CD14-positive monocyte (primary cell): ENCODE measurements at regions not wholly inside any gene's neighbourhood (a gene's known extent, or its start where the extent isn't known, plus 50 kb on each side); places are given as distances from the start of the nearest gene placed in this dataset.

Experiments
- DNase-seq, 3 donors: peaks; one replicate each; pipeline ENCODE4 v3.0.0-alpha.2; 2011 to 2022
- H2AFZ ChIP-seq: 2 replicates; pipeline ENCODE4 v1.6.0; 2012; ENCODE audit warnings: mild to moderate bottlenecking, low read depth, low read length, inconsistent platforms; ENCODE audit not compliant: insufficient read depth, poor library complexity, severe bottlenecking
- H3K27ac ChIP-seq, 2 donors: 1 replicate in 1 of 2; 2 replicates in 1 of 2; pipeline ENCODE4 v1.5.1; 2012 to 2013; ENCODE audit warnings: low read length in 2 of 2, control low read depth in 1 of 2, inconsistent platforms in 1 of 2, low read depth in 1 of 2, mild to moderate bottlenecking in 1 of 2
- H3K27me3 ChIP-seq, 2 donors: one replicate each; pipeline versions ENCODE4 v1.6.0 to v1.6.1; 2011 to 2013; ENCODE audit warnings: low read length in 2 of 2; ENCODE audit not compliant: control insufficient read depth in 2 of 2, insufficient read depth in 2 of 2
- H3K36me3 ChIP-seq, 2 donors: replicated peaks in 1 of 2; 1 replicate in 1 of 2; 2 replicates in 1 of 2; pipeline versions ENCODE4 v1.5.1 to v1.6.1; 2012 to 2013; ENCODE audit warnings: low read length in 2 of 2, control low read depth in 1 of 2, inconsistent platforms in 1 of 2, mild to moderate bottlenecking in 1 of 2; ENCODE audit not compliant: insufficient read depth in 2 of 2, control insufficient read depth in 1 of 2
- H3K4me1 ChIP-seq, 2 donors: 1 replicate in 1 of 2; 2 replicates in 1 of 2; pipeline versions ENCODE4 v1.5.1 to v1.6.1; 2012 to 2013; ENCODE audit warnings: low read length in 2 of 2, control low read depth in 1 of 2, inconsistent platforms in 1 of 2, mild to moderate bottlenecking in 1 of 2, moderate library complexity in 1 of 2; ENCODE audit not compliant: insufficient read depth in 2 of 2, control insufficient read depth in 1 of 2
- H3K4me2 ChIP-seq: replicated peaks from 2 replicates; pipeline ENCODE3; 2012; ENCODE audit warnings: low read length, moderate library complexity, mild to moderate bottlenecking; ENCODE audit not compliant: poor library complexity, severe bottlenecking; ENCODE audit errors: extremely low read depth
- H3K4me3 ChIP-seq, 3 experiments: fragments of 200-600 bp in 1 of 3; sonication (generic) in 1 of 3; replicated peaks in 1 of 3; 1 replicate in 2 of 3; 2 replicates in 1 of 3; pipeline ENCODE4 v1.5.1; 2011 to 2013; ENCODE audit warnings: low read length in 3 of 3, mild to moderate bottlenecking in 3 of 3, control low read depth in 2 of 3, low read depth in 2 of 3, inconsistent platforms in 1 of 3, moderate library complexity in 1 of 3
- H3K79me2 ChIP-seq: 2 replicates; pipeline ENCODE4 v1.6.0; 2012; ENCODE audit warnings: mild to moderate bottlenecking, control low read depth, inconsistent platforms, low read length, moderate library complexity; ENCODE audit not compliant: insufficient read depth
- H3K9ac ChIP-seq: 2 replicates; pipeline ENCODE4 v1.6.0; 2017; ENCODE audit warnings: low read length, mild to moderate bottlenecking; ENCODE audit not compliant: insufficient read depth, poor library complexity, severe bottlenecking
- H3K9me3 ChIP-seq, 2 donors: replicated peaks in 1 of 2; 1 replicate in 1 of 2; 2 replicates in 1 of 2; pipeline versions ENCODE4 v1.5.1 to v1.6.1; 2012 to 2013; ENCODE audit warnings: low read length in 2 of 2, control low read depth in 1 of 2; ENCODE audit not compliant: control insufficient read depth in 1 of 2, insufficient read depth in 1 of 2
- H4K20me1 ChIP-seq: 2 replicates; pipeline ENCODE4 v1.6.0; 2012; ENCODE audit warnings: mild to moderate bottlenecking, low read length, control low read depth, moderate library complexity; ENCODE audit not compliant: insufficient read depth
- H3K27ac Mint-ChIP-seq, 7 donors: one replicate each; pipeline ENCODE4 v1.8.0; 2020; ENCODE audit warnings: mild to moderate bottlenecking in 7 of 7, mixed read lengths in 7 of 7, moderate library complexity in 6 of 7, inconsistent platforms in 2 of 7
- H3K27me3 Mint-ChIP-seq, 3 donors: one replicate each; pipeline ENCODE4 v1.8.0; 2021 to 2022; ENCODE audit warnings: low read depth in 3 of 3, mild to moderate bottlenecking in 3 of 3, mixed read lengths in 3 of 3, moderate library complexity in 3 of 3, inconsistent platforms in 1 of 3
- H3K36me3 Mint-ChIP-seq, 2 donors: one replicate each; pipeline ENCODE4 v1.8.0; 2020; ENCODE audit warnings: mixed read lengths in 2 of 2, inconsistent platforms in 1 of 2, mild to moderate bottlenecking in 1 of 2
- H3K4me1 Mint-ChIP-seq: one replicate; pipeline ENCODE4 v1.8.0; 2020; ENCODE audit warnings: mild to moderate bottlenecking, mixed read lengths
- H3K4me3 Mint-ChIP-seq, 2 donors: one replicate each; pipeline ENCODE4 v1.8.0; 2020; ENCODE audit warnings: mild to moderate bottlenecking in 2 of 2, mixed read lengths in 2 of 2, moderate library complexity in 1 of 2
- H3K9me3 Mint-ChIP-seq, 7 donors: one replicate each; pipeline ENCODE4 v1.8.0; 2020 to 2022; ENCODE audit warnings: mixed read lengths in 7 of 7, mild to moderate bottlenecking in 6 of 7, moderate library complexity in 6 of 7, inconsistent platforms in 2 of 7
- WGBS: methylation state at CpG from one replicate; pipeline ENCODE4 v1.1.5; 2013; ENCODE audit warnings: missing lambda C conversion rate; ENCODE audit not compliant: insufficient coverage; 5-methylcytosine and 5-hydroxymethylcytosine counted together
- intact Hi-C, 2 donors: fragments of 100-400 bp; cut with micrococcal nuclease; formaldehyde crosslinking; loops; one replicate each; pipeline versions ENCODE4 v1.15.0 to v1.15.1; 2023
- TF ChIP-seq, protein P1 (sequence below): fragments of 200-600 bp; IDR thresholded peaks from one replicate; pipeline ENCODE4 v1.8.0; 2022; ENCODE audit warnings: antibody characterized with exemption, mild to moderate bottlenecking

DNA sequence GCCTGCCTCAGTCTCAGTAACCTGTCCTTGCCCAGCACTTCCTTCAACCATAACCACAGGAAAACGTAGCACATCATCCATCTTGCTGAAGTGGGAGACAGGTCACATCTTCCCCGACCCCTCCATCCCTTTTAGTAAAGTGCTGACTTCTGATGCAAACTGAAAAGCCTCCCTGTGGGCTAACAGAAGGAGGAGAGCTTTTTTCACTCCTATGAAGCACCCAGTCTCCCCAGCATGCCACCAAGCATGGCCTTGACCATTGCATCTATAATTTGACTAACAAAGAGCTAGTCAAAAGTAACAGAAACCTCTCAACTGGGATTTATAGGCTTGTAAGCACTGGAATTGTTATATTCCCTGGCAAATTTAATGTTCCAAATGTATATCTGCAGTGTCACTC, 288.9 kb upstream of the IRAK1BP1 start:
- H3K9me3 Mint-ChIP-seq, result no peaks in the 10 kb centered on the region
- intact Hi-C loops, result no loop called here
- Histone ChIP-seq H3K27me3 (no peaks in the 10 kb centered on the region), H4K20me1 (no peaks in the 10 kb centered on the region), H3K36me3 (no peaks in the 10 kb centered on the region), H2AFZ (no peak overlapping the region), H3K4me1 (no peaks in the 10 kb centered on the region), H3K79me2 (no peaks in the 10 kb centered on the region), H3K27ac (no peak overlapping the region), H3K4me2 (no peak overlapping the region), H3K4me3 (no peak overlapping the region), H3K9me3 (peaks cover 0 to 6% of the 10 kb centered on the region in 2 donors), H3K9ac (no peak overlapping the region)
- no peak overlapping the region for H3K27ac Mint-ChIP-seq
- H3K27me3 Mint-ChIP-seq, result no peaks in the 10 kb centered on the region
- no peaks in the 10 kb centered on the region for H3K36me3 Mint-ChIP-seq
- TF ChIP-seq, protein P1, sequence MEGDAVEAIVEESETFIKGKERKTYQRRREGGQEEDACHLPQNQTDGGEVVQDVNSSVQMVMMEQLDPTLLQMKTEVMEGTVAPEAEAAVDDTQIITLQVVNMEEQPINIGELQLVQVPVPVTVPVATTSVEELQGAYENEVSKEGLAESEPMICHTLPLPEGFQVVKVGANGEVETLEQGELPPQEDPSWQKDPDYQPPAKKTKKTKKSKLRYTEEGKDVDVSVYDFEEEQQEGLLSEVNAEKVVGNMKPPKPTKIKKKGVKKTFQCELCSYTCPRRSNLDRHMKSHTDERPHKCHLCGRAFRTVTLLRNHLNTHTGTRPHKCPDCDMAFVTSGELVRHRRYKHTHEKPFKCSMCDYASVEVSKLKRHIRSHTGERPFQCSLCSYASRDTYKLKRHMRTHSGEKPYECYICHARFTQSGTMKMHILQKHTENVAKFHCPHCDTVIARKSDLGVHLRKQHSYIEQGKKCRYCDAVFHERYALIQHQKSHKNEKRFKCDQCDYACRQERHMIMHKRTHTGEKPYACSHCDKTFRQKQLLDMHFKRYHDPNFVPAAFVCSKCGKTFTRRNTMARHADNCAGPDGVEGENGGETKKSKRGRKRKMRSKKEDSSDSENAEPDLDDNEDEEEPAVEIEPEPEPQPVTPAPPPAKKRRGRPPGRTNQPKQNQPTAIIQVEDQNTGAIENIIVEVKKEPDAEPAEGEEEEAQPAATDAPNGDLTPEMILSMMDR, result no peak
- DNase-seq, result no peak
- no peak overlapping the region for H3K4me3 Mint-ChIP-seq
- H3K4me1 Mint-ChIP-seq, result no peaks in the 10 kb centered on the region
- WGBS, result 67% methylated on average over 1 of the region's 2 CpGs

DNA sequence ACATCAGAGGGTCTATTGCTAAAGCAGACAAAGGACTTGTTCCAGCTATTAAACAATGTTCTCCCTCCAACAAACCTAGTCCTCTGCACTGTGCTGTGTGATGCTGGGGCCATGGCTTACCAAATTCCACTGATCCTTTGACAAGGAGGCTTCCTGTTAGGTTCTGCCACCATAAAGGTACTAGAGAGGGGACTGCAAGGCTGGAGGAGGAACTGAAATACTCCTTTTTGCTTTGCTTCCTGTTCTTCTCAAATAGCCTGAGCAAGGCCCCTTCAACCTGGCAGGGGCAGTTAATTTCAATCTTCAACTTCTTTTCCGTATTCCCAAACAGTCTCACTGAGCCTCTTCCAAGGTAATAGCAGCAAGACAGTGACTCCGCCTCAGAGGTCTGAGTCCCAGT, 286.4 kb upstream of the IRAK1BP1 start:
- TF ChIP-seq, protein P1, result no peak
- intact Hi-C loops, result no loop called here
- 0% methylated on average over 1 of the region's 2 CpGs for WGBS

More for the DNA sequence above, 286.4 kb upstream of the IRAK1BP1 start:
- no peaks in the 10 kb centered on the region for H3K4me1 ChIP-seq
- H3K9ac ChIP-seq, result no peak overlapping the region
- Mint-ChIP-seq H3K9me3 (peaks cover 0 to 5% (median 0%) of the 10 kb centered on the region in 7 donors), H3K4me3 (no peak overlapping the region), H3K4me1 (no peaks in the 10 kb centered on the region), H3K27ac (no peak overlapping the region), H3K36me3 (no peaks in the 10 kb centered on the region), H3K27me3 (no peaks in the 10 kb centered on the region)
- H3K79me2 ChIP-seq, result no peaks in the 10 kb centered on the region
- H3K36me3 ChIP-seq, result no peaks in the 10 kb centered on the region
- H3K9me3 ChIP-seq, result peaks cover 0 to 6% of the 10 kb centered on the region in 2 donors
- no peaks in the 10 kb centered on the region for H3K27me3 ChIP-seq
- H3K27ac ChIP-seq, result no peak overlapping the region
- H3K4me3 ChIP-seq, result no peak overlapping the region
- H2AFZ ChIP-seq, result no peak overlapping the region
- H4K20me1 ChIP-seq, result no peaks in the 10 kb centered on the region
- H3K4me2 ChIP-seq, result no peak overlapping the region
- DNase-seq, result no peak
